GM10266 (cell line): ENCODE measurements at regions not wholly inside any gene's neighbourhood (a gene's known extent, or its start where the extent isn't known, plus 50 kb on each side); places are given as distances from the start of the nearest gene placed in this dataset.

ENCODE experiments used
- DNase-seq: peaks from one replicate; pipeline ENCODE4 v3.0.0; 2012; ENCODE audit errors: extremely low spot score
- TF ChIP-seq, protein P1 (sequence below): IDR thresholded peaks from 2 replicates; pipeline ENCODE4 v1.5.1; 2012; ENCODE audit warnings: mild to moderate bottlenecking, low read depth; ENCODE audit not compliant: control insufficient read depth, insufficient read depth; ENCODE audit errors: missing control alignments

DNA sequence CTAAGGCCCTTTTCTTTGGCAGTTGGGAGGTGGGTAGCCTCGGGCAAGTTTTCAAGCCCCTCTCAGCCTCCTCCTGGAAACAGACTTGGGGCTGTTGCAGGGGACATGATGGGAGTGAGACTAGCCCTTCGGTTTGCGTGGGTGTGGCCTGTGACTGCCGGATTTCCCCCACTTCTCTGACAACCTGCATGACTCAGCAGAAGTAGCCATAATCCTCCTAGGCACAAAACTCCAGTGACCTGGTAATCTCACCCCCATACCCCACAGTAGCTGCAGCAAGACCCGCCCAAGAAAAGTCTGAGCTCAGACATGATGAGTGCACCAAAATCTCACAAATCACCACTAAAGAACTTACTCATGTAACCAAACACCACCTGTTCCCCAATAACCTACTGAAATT lies 433.7 kb upstream of the AMOT start:
- no peak for DNase-seq
- TF ChIP-seq, protein P1, sequence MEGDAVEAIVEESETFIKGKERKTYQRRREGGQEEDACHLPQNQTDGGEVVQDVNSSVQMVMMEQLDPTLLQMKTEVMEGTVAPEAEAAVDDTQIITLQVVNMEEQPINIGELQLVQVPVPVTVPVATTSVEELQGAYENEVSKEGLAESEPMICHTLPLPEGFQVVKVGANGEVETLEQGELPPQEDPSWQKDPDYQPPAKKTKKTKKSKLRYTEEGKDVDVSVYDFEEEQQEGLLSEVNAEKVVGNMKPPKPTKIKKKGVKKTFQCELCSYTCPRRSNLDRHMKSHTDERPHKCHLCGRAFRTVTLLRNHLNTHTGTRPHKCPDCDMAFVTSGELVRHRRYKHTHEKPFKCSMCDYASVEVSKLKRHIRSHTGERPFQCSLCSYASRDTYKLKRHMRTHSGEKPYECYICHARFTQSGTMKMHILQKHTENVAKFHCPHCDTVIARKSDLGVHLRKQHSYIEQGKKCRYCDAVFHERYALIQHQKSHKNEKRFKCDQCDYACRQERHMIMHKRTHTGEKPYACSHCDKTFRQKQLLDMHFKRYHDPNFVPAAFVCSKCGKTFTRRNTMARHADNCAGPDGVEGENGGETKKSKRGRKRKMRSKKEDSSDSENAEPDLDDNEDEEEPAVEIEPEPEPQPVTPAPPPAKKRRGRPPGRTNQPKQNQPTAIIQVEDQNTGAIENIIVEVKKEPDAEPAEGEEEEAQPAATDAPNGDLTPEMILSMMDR = no peak

DNA sequence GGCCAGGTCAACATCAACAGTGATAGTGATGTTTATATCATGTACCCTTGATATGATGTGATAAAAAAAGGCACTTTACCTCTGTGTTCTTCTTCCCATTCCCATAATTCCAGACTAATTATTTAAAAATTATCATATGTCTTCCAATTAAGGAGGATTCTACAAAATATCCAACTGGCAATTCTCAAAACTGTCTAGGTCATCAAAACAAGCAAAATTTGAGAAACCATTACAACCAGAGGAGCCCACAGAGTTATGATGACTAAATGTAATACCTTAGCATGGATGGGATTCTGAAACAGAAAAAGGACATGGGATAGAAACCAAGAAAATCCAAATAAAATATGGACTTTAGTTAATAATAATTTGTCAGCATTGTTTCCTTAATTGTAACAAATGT lies 428.6 kb upstream of the AMOT start:
- TF ChIP-seq, protein P1 = no peak
- DNase-seq = no peak

DNA sequence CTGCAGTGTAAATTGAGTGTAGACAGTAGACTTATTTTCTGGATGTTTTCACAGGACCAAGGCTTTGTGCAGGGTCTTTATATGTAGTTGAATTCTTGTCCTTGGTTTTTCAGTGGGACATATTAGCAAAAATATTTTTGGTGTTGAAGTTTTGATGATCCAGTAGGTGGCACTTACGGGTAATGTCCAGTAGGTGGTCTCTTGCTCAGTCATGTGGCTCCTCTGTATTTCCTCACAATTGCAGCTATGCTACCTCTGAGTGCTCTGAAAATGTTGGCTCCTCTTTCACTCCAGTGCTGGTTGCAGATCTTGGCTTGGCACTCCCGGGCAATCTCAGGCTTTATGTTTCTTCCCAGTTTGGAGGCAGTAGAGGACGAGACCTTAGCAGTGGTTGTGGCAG lies 419.8 kb upstream of the AMOT start:
- TF ChIP-seq, protein P1 = no peak
- no peak for DNase-seq

DNA sequence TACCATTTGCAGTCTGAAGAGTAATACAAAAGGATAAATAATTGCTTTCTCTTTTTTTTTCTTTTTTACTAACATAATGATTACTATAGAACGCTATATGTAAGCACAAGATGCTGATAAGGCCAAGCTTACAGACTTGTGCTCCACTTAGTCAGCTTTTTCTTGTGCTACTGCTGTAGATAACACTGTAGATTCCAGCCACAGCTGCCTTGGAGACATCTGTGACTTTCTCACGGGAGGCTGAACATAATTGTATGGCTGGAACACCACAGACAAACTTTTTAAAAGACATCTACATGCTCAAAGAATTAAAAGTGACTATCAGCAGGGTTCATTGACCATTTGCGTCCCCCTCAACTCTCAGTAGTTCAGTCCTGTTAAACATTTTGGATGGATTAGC lies 381.7 kb upstream of the AMOT start:
- no peak for DNase-seq
- TF ChIP-seq, protein P1 = no peak

DNA sequence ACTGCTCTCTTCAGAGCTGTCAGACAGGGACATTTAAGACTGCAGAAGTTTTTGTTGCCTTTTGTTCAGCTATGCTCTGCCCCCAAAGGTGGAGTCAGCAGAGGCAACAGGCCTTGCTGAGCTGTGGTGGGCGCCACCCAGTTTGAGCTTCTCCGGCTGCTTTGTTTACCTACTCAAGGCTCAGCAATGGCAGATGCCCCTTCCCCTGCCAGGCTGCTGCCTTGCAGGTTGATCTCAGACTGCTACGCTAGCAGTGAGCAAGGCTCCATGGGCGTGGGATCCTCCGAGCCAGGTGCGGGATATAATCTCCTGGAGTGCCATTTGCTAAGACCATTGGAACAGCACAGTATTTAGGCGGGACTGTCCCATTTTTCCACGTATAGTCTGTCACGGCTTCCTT lies 371.4 kb upstream of the AMOT start:
- TF ChIP-seq, protein P1 = no peak
- DNase-seq = no peak

DNA sequence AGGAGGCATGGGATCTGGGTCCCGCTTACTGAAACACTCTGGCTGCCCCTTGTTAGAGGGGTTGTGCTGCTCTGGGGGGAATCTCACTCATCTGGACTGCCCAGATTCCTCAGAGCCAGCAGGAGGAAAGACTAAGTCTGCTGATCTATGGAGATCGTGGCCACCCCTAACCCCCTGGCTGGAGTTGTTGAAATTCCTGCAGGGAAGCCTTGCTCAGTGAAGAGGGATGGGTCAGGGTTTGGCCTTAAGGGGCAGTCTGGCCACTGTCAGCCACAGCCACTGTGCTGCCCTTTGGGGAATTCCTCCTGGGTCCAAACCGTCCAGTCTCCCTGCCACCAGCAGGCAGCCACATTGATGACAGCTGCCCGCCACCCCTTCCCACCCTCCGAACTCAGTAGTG lies 362.0 kb upstream of the AMOT start:
- TF ChIP-seq, protein P1 = no peak
- DNase-seq = no peak

DNA sequence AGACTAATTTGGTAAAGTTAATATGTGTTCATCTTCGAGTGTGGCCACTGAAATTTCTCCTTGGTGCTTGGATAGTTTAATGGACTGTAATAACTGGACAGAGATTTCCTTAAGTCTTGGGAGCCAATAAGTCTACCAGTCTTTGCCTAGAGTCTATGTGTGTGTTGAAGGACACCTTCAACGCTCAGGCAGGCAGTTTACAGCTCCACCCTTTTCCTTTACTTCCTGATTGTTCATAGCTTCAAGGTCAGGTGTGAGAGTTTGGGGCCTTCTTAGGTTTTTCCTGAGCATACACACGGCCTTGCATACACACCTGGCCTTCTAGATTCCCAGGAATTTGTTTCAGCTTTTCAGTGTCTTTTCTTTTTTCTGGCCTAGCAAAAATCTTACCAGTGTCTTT lies 355.3 kb upstream of the AMOT start:
- DNase-seq = no peak
- TF ChIP-seq, protein P1 = no peak
